ENCODE measurements at regions not wholly inside any gene's neighbourhood (a gene's known extent, or its start where the extent isn't known, plus 50 kb on each side); places are given as distances from the start of the nearest gene placed in this dataset.

DNA sequence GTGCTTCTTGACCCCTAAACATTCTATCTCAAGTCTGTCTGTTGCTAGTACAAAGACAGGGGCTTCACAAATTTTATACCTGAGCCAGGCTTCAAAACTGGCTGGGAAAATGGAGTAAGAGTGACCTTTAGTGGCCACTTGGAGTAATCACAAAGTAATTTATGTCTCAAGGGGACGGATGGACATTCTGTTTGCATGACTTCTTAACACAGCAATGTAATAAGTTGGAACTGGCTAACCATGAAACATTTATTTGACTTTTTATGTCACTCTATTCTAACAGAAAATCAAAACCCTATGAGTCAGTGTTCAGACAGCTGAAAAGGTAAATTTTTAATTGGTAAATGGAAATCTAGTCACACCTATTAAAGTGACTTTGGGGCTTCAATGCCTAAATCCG lies 600.6 kb downstream of the ANKRD50 start:
- Histone ChIP-seq H3K27ac (ENCODE audit: low read depth in 2 of 2, low read length in 1 of 2) (peak overlapping the region; percentile 18 to 60; a peak in 3 of 4 replicates), H3K9me2 (no peaks in the 10 kb centered on the region), H2AFZ (ENCODE audit: low read depth) (peak overlapping the region; percentile 10; the same call in 1 of the 2 replicates), H3K4me3 (ENCODE audit: low read depth in 2 of 2, low read length in 1 of 2) (no peak overlapping the region; a peak in 1 of 4 replicates), H3K79me2 (ENCODE audit: insufficient read depth) (no peaks in the 10 kb centered on the region), H3K9me3 (no peaks in the 10 kb centered on the region), H3K9ac (no peak overlapping the region), H3K27me3 (ENCODE audit: insufficient read depth) (no peaks in the 10 kb centered on the region), H3K36me3 (replicated peaks in 1 of 2; ENCODE audit: control insufficient read depth in 1 of 2, insufficient read depth in 2 of 2, low read length in 1 of 2) (no peaks in the 10 kb centered on the region), H3F3A (replicated peaks; ENCODE audit: insufficient read depth) (no peaks in the 10 kb centered on the region), H3K4me2 (no peak overlapping the region), H4K20me1 (ENCODE audit: insufficient read depth) (no peaks in the 10 kb centered on the region), H3K4me1 (ENCODE audit: control insufficient read depth in 1 of 2, insufficient read depth in 2 of 2, low read depth in 1 of 2, low read length in 1 of 2) (peaks cover 0 to 8% of the 10 kb centered on the region in 2 experiments; a peak in 2 of 4 replicates)
- ChIA-PET CTCF (interaction anchor here (0.8 to 2.7 kb wide), 11 partner anchors 8 to 1009 kb away, joined by 3 to 12 read pairs (median 5); partner anchors contain the start of gene SPRY1), POLR2A (no interaction called here)
- peak; percentile 53 for DNase-seq
- 50% methylated on average over 2 of the region's 2 CpGs for WGBS (ENCODE audit: low lambda C conversion rate)
- TF ChIP-seq RFX5 (IDR thresholded peaks at IDR 0.05; ENCODE audit: low read length) (no peak), FOXM1 (IDR thresholded peaks at IDR 0.05; ENCODE audit: low read depth) (no peak), CTCF (IDR thresholded peaks at IDR 0.05) (peak; percentile 85), CHD2 (IDR thresholded peaks at IDR 0.05; ENCODE audit: low read length, partially characterized antibody) (no peak), GATA2 (CRISPR knock-in tag; IDR thresholded peaks at IDR 0.05) (no peak), GABPA (IDR thresholded peaks at IDR 0.05; ENCODE audit: low read depth) (no peak), RXRA (IDR thresholded peaks at IDR 0.05; ENCODE audit: borderline replicate concordance, low read depth) (no peak), JUND (IDR thresholded peaks at IDR 0.05) (no peak), MAX (IDR thresholded peaks at IDR 0.05; ENCODE audit: low read depth) (no peak), USF2 (IDR thresholded peaks at IDR 0.05; ENCODE audit: borderline replicate concordance, low read depth, low read length) (no peak), USF1 (IDR thresholded peaks at IDR 0.05; ENCODE audit: borderline replicate concordance, low read depth) (no peak), ZBTB33 (IDR thresholded peaks at IDR 0.05; ENCODE audit: borderline replicate concordance, low read depth) (no peak), TCF12 (IDR thresholded peaks at IDR 0.05) (0 out of 2 replicates have a peak, but pooled peaks have one; percentile 4), TAF1 (IDR thresholded peaks at IDR 0.05; ENCODE audit: borderline replicate concordance, low read depth, low read length) (no peak), EP300 (IDR thresholded peaks at IDR 0.05; ENCODE audit: borderline replicate concordance in 1 of 2, low read depth in 1 of 2, low read length in 1 of 2) (no peak), MXI1 (IDR thresholded peaks at IDR 0.05; ENCODE audit: low read depth, low read length) (no peak), NRF1 (IDR thresholded peaks at IDR 0.05; ENCODE audit: low read depth, low read length) (peak; percentile 32; the same call in 1 of the 2 replicates), SMC3 (IDR thresholded peaks at IDR 0.05; ENCODE audit: low read depth, low read length) (peak; percentile 95), POLR2AphosphoS5 (IDR thresholded peaks at IDR 0.05; ENCODE audit: low read depth, low read length) (no peak)
- TF ChIP-seq, protein P1, sequence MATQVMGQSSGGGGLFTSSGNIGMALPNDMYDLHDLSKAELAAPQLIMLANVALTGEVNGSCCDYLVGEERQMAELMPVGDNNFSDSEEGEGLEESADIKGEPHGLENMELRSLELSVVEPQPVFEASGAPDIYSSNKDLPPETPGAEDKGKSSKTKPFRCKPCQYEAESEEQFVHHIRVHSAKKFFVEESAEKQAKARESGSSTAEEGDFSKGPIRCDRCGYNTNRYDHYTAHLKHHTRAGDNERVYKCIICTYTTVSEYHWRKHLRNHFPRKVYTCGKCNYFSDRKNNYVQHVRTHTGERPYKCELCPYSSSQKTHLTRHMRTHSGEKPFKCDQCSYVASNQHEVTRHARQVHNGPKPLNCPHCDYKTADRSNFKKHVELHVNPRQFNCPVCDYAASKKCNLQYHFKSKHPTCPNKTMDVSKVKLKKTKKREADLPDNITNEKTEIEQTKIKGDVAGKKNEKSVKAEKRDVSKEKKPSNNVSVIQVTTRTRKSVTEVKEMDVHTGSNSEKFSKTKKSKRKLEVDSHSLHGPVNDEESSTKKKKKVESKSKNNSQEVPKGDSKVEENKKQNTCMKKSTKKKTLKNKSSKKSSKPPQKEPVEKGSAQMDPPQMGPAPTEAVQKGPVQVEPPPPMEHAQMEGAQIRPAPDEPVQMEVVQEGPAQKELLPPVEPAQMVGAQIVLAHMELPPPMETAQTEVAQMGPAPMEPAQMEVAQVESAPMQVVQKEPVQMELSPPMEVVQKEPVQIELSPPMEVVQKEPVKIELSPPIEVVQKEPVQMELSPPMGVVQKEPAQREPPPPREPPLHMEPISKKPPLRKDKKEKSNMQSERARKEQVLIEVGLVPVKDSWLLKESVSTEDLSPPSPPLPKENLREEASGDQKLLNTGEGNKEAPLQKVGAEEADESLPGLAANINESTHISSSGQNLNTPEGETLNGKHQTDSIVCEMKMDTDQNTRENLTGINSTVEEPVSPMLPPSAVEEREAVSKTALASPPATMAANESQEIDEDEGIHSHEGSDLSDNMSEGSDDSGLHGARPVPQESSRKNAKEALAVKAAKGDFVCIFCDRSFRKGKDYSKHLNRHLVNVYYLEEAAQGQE (IDR thresholded peaks at IDR 0.05; ENCODE audit: low read depth, low read length): no peak
- TF ChIP-seq, protein P2, sequence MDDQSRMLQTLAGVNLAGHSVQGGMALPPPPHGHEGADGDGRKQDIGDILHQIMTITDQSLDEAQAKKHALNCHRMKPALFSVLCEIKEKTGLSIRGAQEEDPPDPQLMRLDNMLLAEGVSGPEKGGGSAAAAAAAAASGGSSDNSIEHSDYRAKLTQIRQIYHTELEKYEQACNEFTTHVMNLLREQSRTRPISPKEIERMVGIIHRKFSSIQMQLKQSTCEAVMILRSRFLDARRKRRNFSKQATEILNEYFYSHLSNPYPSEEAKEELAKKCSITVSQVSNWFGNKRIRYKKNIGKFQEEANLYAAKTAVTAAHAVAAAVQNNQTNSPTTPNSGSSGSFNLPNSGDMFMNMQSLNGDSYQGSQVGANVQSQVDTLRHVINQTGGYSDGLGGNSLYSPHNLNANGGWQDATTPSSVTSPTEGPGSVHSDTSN (IDR thresholded peaks at IDR 0.05): peak; percentile 17; the same call in 1 of the 2 replicates
- TF ChIP-seq, protein P3, sequence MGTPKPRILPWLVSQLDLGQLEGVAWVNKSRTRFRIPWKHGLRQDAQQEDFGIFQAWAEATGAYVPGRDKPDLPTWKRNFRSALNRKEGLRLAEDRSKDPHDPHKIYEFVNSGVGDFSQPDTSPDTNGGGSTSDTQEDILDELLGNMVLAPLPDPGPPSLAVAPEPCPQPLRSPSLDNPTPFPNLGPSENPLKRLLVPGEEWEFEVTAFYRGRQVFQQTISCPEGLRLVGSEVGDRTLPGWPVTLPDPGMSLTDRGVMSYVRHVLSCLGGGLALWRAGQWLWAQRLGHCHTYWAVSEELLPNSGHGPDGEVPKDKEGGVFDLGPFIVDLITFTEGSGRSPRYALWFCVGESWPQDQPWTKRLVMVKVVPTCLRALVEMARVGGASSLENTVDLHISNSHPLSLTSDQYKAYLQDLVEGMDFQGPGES (IDR thresholded peaks at IDR 0.05; ENCODE audit: low read depth, low read length): no peak

All from SK-N-SH (cell line).